ENCODE measurements at regions not wholly inside any gene's neighbourhood (a gene's known extent, or its start where the extent isn't known, plus 50 kb on each side); places are given as distances from the start of the nearest gene placed in this dataset.

DNA sequence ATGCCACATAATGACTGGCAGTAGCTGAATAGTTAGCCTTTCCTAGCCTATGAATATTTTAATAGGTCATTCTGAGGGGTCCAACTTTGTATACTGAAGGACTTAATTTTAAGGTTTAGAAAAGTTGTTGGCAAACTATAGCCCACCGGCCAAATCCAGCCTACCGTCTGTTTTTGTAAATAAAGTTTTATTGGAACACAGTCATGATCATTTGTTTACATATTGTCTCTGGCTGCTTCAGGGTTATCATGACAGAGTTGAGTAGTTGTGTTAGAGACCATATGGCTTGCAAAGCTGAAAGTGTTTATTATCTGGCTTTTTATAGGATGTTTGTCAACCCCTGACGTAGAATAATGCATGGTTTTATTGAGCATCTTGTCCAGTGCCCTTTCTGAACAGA, 73.4 kb downstream of the NTMT2 start:
- DNase-seq = no peak

- no peak for DNase-seq
Observed at GRCh38 chr1:170221031-170221430, 75.3 kb downstream of the NTMT2 start.

DNA sequence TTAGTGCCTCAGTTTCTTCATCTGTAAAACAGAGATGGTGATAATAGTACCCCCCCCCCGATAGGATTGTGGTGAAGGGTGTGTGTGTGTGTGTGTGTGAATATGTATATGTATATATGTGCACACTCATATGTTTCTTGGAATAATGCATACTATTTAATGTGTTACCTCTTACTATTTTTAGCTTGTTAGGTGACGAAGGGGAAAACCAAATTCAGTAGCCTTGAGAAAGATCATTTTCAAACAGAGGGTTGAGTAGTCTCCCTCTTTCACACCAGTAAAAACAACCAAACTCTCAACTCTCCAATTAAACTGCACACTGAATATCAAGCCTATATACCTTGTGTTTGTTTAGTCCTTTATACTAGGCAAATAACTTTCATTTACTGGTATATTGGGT, 75.7 kb downstream of the NTMT2 start:
- no peak for DNase-seq

DNA sequence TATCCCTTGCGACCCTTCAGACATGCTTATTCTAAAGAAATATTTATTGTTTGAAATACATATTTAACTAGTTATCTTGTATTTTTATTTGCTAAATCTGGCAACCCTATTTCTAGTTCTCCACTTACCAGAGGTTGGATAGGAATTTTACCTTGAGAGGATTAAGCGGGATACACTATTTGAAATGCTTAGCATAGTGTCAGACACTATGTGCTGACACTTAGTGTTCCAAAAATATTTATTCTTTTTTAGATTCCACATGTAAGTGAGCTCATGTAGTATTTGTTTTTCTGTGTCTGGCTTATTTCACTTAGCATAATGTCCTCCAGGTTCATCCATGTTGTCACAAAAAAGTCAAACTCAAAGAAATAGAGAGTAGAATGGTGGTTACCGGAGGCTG, 78.7 kb downstream of the NTMT2 start:
- DNase-seq = no peak

DNA sequence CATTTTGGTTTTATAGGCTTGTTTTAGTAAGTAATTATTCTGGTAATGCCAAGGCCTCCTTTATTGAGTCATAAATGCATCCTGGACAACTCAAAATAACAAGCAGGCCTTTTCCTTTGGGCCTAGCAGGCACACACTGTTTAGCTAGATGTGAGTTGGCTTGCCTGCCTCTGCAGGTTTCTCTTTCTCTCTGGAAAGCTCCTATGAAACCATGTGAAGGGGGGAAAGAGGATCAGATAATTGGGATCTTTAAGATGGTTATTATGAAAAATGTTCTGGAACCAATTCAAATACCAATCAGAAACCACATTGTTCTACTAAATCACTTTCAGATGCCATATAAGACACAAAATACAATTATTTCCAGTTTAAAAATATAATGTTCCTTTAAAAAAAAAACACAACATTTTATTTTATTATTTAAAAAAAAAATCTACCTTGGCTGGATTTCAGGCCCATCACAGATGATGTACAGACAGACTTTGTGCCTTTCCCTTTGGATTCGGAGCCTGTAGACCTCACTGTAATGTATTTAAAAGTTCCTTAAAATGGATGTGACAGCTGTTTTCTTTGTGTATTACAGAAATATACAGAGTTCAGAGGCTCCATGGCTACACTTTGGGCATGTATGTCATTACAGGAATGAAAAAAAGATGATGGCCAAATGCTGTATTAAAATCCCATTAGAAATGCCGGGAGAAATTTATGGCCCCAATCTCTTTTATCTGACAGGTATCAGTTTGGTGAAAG, 80.2 kb downstream of the NTMT2 start:
- DNase-seq = no peak

DNA sequence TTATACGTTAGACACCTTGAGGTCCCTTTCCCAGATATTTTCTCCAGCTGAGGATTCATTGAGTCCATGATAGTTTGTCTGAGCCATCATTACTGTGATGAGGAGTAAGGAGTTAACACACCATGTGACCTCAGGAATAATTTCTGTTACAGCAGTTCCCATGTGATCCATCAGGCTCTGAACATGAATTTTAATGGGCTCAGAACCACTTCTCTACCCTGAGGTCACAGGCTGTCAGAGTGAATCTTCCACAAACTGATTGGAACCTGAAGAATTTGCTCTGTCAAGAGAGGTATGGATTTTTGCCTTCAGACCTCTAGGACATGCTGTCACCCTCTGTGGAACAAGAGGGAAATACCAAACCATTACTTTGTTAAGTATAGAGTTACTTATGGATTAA, 81.0 kb downstream of the NTMT2 start:
- DNase-seq = no peak

GRCh38 chr1:170230323-170230722, 84.6 kb downstream of the NTMT2 start:
- no peak for DNase-seq

GRCh38 chr1:170231662-170232061, 85.9 kb downstream of the NTMT2 start:
- no peak for DNase-seq

- no peak for DNase-seq
Observed at GRCh38 chr1:170238704-170239391, 93.1 kb downstream of the NTMT2 start.

DNA sequence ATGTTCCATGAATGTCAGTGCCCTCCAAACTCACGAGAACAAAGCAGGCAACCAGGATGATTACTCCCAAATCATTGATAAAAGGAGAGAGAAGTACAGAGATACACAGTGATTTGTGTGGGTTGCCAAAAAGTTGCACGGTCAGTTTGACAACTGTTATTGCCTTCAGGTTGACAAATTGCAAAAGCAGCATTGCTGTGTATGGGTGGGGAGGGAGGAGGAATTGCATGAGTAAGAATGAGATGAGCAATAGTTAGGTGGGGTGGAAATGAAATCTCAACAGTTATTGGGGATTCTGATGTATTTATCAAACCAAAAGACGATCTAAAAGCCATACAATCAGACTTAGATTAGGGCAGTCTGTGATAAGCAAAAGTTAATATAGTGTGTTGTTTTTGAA, 93.7 kb downstream of the NTMT2 start:
- no peak for DNase-seq

DNA sequence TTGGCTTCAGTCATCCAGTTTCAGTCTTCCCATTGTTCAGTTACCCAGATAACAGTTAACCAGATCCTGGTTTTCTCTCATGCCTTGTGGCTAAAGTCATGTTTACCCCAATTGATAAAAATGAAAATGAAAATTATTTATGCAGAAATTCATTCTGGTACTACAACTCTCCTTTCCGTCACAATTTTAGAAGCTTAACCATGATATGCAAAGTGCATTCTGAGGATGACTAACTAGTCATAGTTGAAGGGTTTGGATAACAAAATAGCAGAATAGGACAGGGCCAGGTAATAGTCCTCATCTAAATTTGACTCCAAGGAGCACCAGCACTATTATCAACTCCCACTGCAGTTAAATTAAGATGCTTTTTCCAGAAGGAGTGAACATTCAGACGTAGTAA, 94.7 kb downstream of the NTMT2 start:
- no peak for DNase-seq

GRCh38 chr1:170241266-170241851, 95.6 kb downstream of the NTMT2 start:
- no peak for DNase-seq

- DNase-seq = no peak
Observed at GRCh38 chr1:170247751-170248521, 102.2 kb downstream of the NTMT2 start.

GRCh38 chr1:170250531-170251276, 104.9 kb downstream of the NTMT2 start:
- no peak for DNase-seq

DNA sequence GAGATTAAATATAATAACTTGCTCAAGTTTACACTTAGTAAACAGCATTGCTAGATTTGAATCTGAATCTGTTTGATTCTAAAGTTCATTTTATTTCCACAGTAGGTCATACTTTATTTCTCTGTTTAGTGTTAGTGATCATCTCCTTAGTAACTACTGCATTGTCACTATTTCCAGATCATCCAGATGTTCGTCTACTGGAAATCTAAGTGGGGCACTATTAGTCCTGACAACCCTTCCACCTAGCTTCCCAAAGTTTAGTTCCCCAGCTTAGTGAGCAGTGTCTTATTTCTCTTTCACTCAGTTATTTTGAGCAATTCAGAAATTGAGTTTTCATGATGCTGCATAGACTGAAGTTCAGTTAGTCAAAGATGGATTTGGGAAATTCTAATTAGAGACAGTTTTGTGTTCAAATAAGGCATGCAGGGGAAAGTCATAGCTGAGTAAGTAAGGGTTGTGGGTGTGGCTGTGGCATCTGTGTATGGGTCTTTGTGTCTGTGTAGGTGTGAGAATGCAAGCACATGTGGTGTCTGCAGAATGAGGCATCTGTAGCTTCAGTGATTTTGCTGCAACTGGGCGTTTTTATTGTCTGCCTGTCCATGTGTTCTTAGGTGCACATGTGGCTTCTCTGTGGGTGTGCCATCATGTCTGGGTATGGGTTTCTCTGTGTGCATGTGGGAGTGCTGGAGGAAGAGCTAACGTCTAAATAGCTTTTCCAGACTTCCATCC, 107.3 kb downstream of the NTMT2 start:
- peak in 1 of 5 experiments; percentile 6 for DNase-seq

- DNase-seq = no peak
Observed at GRCh38 chr1:170254371-170254770, 108.6 kb downstream of the NTMT2 start.

DNA sequence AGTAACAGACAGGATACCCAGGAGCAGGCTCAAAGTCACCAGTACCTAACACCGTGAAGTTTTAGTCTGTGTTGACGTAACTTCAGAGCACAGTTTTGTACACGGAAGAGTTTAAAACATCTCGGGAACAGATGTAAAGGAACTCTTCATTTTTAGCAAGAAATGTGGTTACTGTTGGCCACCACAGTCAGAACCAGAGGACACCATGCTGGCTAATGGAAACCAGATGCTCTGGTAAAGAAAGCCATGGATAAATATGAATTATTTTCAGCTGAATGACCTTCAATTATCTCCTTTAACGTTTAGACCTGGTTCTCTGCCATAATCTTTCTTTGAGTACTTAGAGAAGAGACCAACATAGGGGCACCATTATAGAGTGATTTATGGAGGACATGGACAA, 115.9 kb downstream of the NTMT2 start:
- DNase-seq = no peak

DNA sequence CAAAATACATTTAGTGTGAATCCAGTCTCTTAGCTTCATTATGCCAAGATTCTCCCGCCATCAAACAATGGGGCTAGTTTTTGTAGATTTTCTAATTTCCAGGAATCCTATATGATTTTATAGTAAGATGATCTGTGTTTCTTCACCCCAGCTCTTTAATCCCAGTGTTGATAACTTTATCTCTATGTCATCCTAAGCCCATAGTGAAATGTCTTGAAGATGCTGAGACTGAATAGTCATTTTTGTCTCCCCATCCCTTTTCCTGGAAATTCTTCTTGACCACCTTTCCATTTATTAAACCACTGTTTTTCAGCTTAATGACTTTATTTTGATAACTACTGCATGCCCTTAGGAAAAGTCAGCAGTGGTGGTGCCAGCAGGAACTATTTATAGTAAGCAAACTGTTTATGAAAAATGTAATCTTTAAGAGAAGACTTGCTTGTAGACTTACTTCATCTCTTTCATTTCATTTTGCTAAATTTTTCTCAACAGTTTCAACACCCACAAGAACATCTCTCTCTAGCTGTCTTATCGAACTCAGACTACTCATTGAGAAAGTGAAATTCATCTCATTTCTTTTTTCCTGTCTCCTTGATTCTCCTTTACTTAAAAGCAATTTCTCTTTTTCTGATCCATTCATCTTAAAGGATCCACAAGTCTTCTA, 116.6 kb downstream of the NTMT2 start:
- no peak for DNase-seq

DNA sequence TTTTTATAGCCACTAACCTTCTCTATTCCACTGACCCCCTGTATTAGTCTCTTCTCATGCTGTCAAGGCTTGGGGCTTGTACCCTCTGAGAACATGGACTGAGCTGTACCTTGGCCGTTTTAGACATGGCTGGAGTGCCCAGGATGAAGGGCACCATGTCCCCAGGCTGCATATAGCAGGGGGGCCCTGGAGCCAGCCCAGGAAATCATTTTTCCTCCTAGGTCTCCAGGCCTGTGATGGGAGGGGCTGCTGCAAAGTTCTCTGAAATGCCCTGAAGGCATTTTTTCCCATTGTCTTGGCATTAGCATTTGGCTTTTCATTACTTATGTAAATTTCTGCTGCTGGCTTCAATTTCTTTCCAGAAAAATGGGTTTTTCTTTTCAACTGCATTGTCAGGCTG, 119.5 kb downstream of the NTMT2 start:
- DNase-seq = no peak

GRCh38 chr1:170267317-170267716, 121.6 kb downstream of the NTMT2 start:
- DNase-seq = no peak

- no peak for DNase-seq
Observed at GRCh38 chr1:170271430-170272161, 125.8 kb downstream of the NTMT2 start.

Data from T-helper 2 cell (primary cell).